GM12892 (cell line): ENCODE measurements at regions not wholly inside any gene's neighbourhood (a gene's known extent, or its start where the extent isn't known, plus 50 kb on each side); places are given as distances from the start of the nearest gene placed in this dataset.

Experiments
- DNase-seq: peaks from one replicate; pipeline ENCODE4 v3.0.0; 2011; ENCODE audit not compliant: insufficient read length
- FAIRE-seq: peaks from 2 replicates; lab custom pipeline; 2011; peaks lifted over from hg19 to GRCh38; lab: Jason Lieb, UNC
- POLR2A ChIP-seq: IDR thresholded peaks from 2 replicates; pipeline ENCODE4 v1.6.1; 2011; ENCODE audit warnings: low read depth, low read length, control low read depth
- POLR2AphosphoS5 ChIP-seq: IDR thresholded peaks from 2 replicates; pipeline ENCODE4 v1.6.1; 2011; ENCODE audit warnings: low read depth, low read length, control low read depth
- TAF1 ChIP-seq: IDR thresholded peaks from 2 replicates; pipeline ENCODE4 v1.6.1; 2011; ENCODE audit warnings: low read depth, mild to moderate bottlenecking, control low read depth, low read length, borderline replicate concordance

DNA sequence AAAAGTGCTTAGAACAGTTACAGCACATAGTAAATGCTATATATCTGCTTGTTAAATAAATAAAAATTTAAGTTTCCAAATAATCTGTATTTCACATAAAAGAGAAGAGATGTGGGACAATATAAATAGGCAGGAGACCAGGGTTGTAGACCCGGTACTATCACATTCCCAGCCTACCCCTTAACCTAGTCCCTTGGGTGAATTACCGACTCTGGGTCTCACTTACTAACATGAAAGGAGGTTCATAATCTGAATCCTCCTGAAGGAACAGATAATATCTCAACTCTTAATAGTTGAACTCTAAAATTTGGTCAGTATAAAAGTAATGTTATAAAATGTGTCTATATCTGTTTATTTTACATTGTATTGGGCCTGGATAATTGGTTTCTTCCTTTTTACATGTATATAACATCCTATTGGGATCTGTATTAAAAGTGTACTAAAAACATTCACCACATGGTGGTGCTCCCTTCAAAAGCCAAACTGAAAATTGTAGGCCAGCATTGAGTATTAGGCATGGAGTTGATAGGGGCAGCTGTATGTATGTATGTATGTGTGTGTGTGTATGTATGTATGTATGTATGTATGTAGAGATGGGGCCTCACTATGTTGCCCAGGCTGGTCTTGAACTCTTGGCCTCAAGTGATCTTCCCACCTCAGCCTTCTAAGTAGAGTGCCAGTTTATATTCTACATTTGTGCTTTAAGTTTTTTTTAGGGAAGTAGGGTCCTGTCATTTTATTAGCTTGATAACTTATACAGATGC, 64.2 kb upstream of the ABL1 start:
- DNase-seq (no peak), FAIRE-seq (peak; percentile 5)
- TF ChIP-seq POLR2A (no peak), POLR2AphosphoS5 (no peak), TAF1 (no peak)

DNA sequence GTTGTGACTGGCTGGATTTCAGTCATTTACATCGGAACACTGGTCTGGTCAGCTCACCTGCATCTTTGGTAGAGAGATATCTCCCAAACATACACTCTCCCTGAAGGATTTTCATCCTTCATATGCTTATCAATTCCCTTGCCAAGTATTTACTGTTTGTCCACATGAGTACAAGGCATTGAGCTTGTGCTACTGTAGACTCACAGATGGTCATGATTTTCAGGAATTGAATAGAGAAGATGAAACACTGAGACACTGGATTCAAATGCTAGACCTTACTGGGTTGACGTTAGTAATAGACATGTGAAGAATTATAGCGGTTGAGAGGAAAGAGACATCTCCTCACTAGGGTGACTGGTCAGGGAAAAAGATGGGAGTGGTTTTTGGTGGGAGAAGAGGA, 62.9 kb upstream of the ABL1 start:
- DNase-seq (no peak), FAIRE-seq (no peak)
- TF ChIP-seq POLR2AphosphoS5 (no peak), TAF1 (no peak), POLR2A (no peak)

DNA sequence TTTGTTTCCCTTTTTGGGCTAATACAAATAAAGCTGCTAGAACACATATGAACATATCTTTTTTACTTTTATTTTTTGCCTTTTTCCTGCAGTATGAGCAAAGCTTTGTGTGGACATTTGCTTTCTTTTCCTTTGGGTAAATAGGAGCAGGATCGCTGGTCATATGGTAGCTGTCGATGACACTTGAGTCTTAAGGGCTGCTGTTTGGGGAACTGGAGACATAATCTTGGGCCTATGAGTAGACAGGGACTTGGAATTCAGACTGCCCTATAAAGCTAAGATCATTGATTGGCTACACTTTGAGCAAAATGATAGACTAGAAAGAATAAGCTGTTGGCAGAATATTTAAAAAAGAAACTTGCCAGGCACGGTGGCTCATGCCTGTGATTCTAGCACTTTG, 60.9 kb upstream of the ABL1 start:
- no peak for FAIRE-seq
- TF ChIP-seq POLR2A (no peak), POLR2AphosphoS5 (no peak)
- DNase-seq, result no peak

DNA sequence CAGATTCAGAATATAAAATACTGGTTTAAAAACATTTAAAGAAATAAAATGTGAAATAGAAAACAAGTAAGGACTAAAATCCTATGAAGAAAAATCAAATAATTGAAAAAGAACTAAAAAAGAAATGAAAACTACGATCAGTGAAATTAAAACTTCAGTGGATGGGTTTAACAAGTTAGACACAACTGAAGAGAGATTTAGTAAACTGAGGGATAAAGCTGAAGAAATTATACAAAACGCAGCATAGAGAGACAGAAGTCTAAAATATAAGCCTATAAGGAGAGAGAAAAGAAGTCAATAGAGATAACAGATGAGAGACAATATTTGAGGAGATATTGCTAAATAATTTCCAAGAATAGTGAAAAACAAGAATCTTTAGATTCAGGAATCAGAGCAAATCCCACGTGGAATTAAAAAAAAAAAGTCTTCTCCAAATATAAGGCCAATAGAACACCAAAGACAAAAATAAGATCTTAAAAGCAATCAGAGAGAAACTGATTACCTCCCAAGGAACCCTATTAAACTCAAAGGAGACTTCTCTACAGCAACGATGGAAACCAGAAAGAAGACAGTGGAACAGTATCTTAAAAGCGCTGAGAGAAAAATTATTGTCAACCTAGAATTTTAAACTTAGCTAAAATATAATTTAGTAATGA, 59.6 kb upstream of the ABL1 start:
- TF ChIP-seq POLR2AphosphoS5, result no peak
- no peak for TF ChIP-seq TAF1
- TF ChIP-seq POLR2A, result no peak
- no peak for FAIRE-seq

DNA sequence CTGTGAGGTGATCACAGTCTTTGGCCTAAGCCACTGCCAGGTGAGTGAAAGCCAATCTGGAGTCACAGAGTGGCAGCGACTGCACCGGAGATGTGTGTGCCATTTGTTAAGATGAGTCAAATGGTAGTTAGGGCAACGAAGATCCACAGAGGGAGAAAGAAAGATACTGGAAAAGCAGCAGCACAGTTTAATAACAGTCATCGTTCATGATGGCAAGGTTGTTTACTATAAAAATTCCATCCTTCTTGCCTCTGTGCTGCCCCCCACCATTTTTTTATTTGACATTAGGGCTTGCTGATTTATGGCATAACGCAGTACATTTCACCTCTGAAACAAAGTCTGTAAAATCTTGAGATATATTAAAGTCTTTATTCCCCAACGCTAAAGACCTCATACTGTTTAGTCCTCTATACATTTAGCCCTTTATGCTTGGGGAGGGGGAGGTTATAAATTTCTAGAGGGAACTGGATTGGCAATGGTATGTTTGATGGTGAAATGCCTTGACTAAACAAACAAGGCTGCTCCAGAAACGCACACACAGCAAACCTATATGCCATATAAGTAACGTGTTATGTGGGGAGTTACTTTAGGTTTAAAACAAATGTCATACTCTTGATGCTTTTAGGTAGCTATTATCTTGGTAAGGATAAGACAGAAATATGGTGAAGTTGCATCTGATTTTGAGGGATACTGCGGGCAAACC, 55.8 kb upstream of the ABL1 start:
- no peak for FAIRE-seq

More for the DNA sequence above, 59.6 kb upstream of the ABL1 start:
- no peak for DNase-seq

DNA sequence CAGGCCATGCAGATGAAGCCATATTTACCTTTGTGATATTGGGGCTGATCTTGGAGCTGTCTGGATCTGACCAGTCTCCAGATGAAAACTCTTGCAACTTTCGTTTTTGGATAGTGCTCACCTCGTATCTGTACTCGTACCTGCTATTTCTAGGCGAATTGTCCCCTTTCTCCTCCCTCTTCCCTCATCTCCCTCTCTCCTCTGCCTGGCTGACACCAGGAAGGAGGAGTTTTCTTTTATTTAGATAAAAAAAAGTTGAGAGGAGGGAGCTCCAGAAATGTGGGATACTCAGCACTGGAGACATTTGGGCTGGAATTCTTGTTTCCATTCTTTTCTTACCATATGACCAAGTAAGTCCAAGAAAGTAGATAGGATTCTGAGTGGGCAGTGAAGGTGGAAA, 54.6 kb upstream of the ABL1 start:
- TF ChIP-seq POLR2AphosphoS5, result no peak
- TF ChIP-seq POLR2A, result no peak
- TF ChIP-seq TAF1, result no peak
- DNase-seq, result no peak
- FAIRE-seq, result no peak

More for the DNA sequence above, 55.8 kb upstream of the ABL1 start:
- DNase-seq, result no peak
- no peak for TF ChIP-seq POLR2AphosphoS5
- no peak for TF ChIP-seq TAF1
- no peak for TF ChIP-seq POLR2A

DNA sequence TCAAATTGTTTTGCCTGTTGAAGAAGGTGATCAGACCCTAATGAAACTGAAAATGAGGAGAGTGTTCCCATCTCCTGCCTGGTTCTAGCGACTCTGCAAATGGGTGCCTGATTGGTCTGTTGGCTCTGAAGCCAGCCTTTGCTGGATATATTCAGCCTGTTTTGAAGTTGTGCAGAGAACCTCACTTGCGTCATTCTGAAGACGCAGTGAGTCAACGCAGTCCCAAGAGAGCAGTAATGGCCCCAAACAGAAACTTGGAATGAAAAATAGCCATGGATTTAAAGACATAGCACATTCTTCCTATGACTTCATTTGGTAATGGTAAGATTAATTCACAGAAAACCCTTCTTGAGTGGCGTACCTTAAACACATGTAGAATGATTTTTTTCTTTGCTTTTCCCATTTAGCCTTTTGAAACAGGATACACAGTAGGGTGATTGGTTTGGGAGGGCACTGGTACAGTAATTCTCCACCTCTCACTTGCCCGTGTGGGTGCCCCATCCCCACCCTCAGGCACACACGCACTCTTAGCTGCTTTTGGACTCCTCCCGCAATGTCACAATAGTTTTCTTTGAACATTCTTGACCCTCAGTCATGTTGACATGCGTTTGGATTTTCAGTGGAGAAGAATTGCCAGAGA, 54.1 kb upstream of the ABL1 start:
- no peak for FAIRE-seq
- no peak for DNase-seq
- TF ChIP-seq POLR2AphosphoS5, result no peak
- TF ChIP-seq POLR2A, result no peak
- TF ChIP-seq TAF1, result no peak

DNA sequence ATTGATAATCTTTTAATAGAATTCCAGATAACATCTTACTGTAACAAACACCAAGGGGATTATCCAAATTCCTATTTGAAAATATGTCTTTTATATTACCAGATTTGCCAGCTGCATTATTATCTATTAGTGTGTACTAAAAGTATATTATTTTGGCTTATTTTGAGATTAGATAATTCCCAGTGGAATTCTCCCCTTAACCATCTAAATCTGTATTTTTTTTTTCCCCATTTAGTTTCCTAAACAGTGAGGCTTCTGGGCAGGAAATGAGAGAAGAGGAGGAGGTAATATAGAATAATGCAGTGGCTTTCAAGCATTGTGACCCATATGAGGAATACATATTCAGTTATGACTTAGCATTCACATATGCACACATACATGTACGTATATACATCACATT, 53.5 kb upstream of the ABL1 start:
- TF ChIP-seq TAF1 (no peak), POLR2A (no peak), POLR2AphosphoS5 (no peak)
- FAIRE-seq (no peak), DNase-seq (no peak)

DNA sequence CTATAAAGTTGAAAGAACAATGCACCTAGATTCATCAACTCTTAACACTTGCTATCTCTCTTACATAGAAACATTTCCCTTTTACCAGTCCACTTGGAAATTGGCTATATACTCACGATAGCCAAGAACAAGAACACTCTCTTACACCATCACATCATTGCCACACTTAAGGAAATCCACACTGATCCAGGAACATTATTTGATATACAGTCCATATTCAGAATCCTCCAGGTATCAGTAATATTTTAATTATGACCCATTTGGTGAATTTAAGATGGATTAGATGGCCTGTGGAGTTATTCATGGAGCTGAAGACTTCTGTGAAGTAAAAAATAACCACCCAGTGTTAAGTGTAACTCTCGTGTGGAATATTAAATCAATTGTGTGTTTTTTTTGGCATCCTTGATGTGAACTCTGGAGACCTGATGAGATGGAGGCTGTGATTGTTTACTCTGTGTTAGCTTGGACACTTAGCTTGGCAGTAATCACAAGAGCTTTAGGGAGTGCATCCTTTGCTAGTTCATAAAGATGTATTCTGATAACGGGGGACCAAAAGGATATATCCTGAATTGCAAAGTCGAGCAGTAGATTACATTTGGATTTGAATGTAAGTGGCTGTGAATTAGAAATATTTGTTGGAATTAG, 52.0 kb upstream of the ABL1 start:
- no peak for FAIRE-seq
- DNase-seq, result no peak
- no peak for TF ChIP-seq TAF1
- TF ChIP-seq POLR2A, result no peak
- no peak for TF ChIP-seq POLR2AphosphoS5

DNA sequence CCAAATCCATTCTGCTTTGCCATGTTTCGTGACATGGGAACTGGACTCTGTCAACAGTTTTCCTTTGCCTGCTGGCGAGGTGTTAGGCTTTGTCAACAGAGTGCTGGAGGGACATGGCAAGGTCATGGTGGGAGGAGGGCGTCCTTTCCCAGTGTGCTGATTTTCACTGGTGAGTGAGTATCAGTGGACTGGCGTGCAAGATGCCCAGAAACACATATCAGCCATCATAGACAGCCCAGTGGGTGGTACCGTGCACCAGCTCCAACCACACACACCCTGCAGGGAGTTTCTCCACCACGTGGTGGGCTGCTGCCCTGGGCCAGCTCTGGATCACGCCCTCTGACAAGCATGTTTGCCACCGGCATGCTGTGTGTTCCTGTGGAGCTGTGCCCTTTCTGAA, 50.0 kb upstream of the ABL1 start:
- DNase-seq (no peak), FAIRE-seq (no peak)
- TF ChIP-seq POLR2A, result no peak
- no peak for TF ChIP-seq POLR2AphosphoS5
